Ishikawa (cell line): ENCODE measurements at regions not wholly inside any gene's neighbourhood (a gene's known extent, or its start where the extent isn't known, plus 50 kb on each side); places are given as distances from the start of the nearest gene placed in this dataset.
A peak's percentile ranks its signal among the peaks of the same experiment; 100 is the strongest.

Experiments used
- CEBPB ChIP-seq: IDR thresholded peaks from 2 replicates; pipeline ENCODE4 v1.6.1; 2012
- CREB1 ChIP-seq: IDR thresholded peaks from 2 replicates; pipeline ENCODE4 v1.6.1; 2012; ENCODE audit warnings: low read depth
- EGR1 ChIP-seq: IDR thresholded peaks from 2 replicates; pipeline ENCODE4 v1.6.1; 2012
- EP300 ChIP-seq: IDR thresholded peaks from 2 replicates; pipeline ENCODE4 v1.6.1; 2012; ENCODE audit warnings: borderline replicate concordance
- FOXM1 ChIP-seq: IDR thresholded peaks from 2 replicates; pipeline ENCODE4 v1.6.1; 2012; ENCODE audit warnings: low read depth, borderline replicate concordance
- MAX ChIP-seq: IDR thresholded peaks from 2 replicates; pipeline ENCODE4 v1.6.1; 2012
- NFIC ChIP-seq: IDR thresholded peaks from 2 replicates; pipeline ENCODE4 v1.6.1; 2012
- RAD21 ChIP-seq: IDR thresholded peaks from 2 replicates; pipeline ENCODE4 v1.6.1; 2012; ENCODE audit warnings: low read depth
- REST ChIP-seq: IDR thresholded peaks from 2 replicates; pipeline ENCODE4 v1.6.1; 2012; ENCODE audit warnings: low read depth, mild to moderate bottlenecking
- TAF1 ChIP-seq: IDR thresholded peaks from 2 replicates; pipeline ENCODE4 v1.6.1; 2012; ENCODE audit warnings: low read depth, mild to moderate bottlenecking
- TCF12 ChIP-seq: IDR thresholded peaks from 2 replicates; pipeline ENCODE4 v1.6.1; 2012; ENCODE audit warnings: low read depth
- TEAD4 ChIP-seq: IDR thresholded peaks from 2 replicates; pipeline ENCODE4 v1.6.1; 2012
- YY1 ChIP-seq: IDR thresholded peaks from 2 replicates; pipeline ENCODE4 v1.6.1; 2012; ENCODE audit warnings: low read depth
- ZBTB7A ChIP-seq: IDR thresholded peaks from 2 replicates; pipeline ENCODE4 v1.6.1; 2012; ENCODE audit warnings: low read depth
- TF ChIP-seq, protein P1 (sequence below): IDR thresholded peaks from 2 replicates; pipeline ENCODE4 v1.6.1; 2012

DNA sequence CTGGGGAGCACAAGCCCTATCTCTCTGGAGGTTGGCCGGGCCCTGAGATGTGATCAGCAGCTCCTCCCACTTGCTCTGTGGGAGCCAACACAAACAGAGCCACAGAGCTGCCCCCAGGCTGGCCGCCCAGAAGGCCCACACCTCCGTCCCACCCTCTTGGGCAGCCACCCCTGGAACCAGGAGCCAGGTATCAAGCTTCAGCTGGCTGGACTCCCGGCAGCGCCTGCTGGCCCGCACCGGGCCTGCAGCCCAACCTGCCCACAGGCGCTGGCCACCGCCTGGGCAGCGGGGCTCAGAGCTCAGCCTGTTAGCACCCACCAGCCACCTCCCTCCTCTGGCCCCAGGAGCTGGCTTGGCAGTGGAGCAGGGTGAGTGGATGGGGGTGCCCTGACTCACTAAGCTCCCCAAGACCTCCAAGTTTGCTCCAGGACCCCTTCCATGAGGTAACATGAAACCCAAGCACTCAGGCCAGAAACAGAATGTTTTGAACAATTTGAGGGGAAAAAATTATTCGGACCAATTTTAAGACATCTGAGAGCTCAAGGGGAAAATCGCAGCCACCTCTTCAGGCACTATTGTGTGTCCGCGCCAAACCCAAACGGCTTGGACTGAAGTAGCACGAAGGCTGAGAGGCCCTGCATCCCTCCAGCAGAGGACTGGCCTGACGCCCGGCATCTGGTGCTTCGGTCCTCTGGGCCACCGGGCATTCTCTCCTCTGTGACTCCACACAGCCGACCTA lies 450.8 kb downstream of the SOX6 start:
- TF ChIP-seq EGR1 (no peak), CREB1 (no peak), ZBTB7A (no peak), RAD21 (no peak), NFIC (peak; percentile 29; the same call in 1 of the 2 replicates), REST (no peak)
- TF ChIP-seq, protein P1, sequence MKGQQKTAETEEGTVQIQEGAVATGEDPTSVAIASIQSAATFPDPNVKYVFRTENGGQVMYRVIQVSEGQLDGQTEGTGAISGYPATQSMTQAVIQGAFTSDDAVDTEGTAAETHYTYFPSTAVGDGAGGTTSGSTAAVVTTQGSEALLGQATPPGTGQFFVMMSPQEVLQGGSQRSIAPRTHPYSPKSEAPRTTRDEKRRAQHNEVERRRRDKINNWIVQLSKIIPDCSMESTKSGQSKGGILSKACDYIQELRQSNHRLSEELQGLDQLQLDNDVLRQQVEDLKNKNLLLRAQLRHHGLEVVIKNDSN = no peak

GRCh38 chr11:15906481-15907035 lies 449.8 kb downstream of the SOX6 start:
- TF ChIP-seq RAD21 (no peak), EP300 (no peak), YY1 (no peak), CREB1 (no peak), FOXM1 (no peak), EGR1 (no peak)

DNA sequence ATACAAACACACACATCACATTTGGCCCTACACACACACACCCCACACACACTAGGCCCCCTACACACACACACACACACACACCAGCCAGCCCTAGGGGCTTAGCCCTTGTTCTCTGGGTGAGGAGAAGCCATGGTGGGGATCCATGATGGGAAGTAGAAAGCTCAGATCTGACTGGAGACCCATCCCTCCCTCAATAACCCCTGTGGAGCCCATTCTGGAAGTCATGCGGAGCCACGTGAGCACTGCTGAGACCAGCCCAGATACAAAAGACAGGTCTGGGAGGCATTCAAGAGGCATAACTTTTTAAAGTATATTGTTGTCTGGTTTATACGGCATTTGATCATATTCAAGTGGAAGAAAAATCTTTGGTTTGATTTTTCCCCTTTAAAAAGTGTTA lies 448.5 kb downstream of the SOX6 start:
- TF ChIP-seq MAX = no peak
- TF ChIP-seq EP300 = no peak
- TF ChIP-seq, protein P1 = no peak
- no peak for TF ChIP-seq RAD21
- TF ChIP-seq CREB1 = no peak
- no peak for TF ChIP-seq REST
- TF ChIP-seq TEAD4 = no peak
- no peak for TF ChIP-seq NFIC
- no peak for TF ChIP-seq TAF1
- no peak for TF ChIP-seq CEBPB

DNA sequence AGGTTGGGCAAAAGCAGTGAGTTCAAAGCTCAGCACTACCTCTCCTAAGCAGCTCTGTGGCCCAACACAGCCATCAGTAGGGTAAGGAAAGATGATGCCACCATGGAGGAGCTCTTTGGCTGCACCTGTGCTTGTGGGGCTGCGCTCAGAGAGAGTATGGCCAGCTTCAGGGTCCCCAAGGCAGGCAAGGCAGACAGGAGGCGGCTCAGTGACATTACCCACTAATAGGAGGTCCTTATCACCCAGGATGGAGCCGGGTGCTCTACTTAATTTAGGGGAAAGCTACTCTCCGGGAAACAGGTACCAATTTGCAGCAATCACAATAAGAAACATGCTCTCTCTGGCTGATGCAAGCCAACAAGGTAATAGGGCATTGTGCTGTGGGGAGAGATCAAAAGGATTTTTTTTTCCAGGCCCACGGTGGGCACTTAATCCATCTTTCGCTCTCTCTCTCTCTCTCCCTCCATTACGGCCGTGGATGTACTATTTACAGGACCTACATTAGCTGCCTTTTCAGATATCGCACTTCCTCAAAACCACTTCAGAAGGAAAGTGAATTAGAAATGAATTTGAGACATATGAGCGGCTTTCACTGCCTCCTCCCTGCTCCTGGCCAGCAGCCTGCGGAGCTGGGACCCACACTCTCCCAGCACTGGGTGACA lies 446.3 kb downstream of the SOX6 start:
- TF ChIP-seq NFIC (no peak), FOXM1 (no peak), TAF1 (no peak), RAD21 (no peak), YY1 (no peak), TEAD4 (no peak), TCF12 (no peak), CREB1 (no peak), REST (no peak)

DNA sequence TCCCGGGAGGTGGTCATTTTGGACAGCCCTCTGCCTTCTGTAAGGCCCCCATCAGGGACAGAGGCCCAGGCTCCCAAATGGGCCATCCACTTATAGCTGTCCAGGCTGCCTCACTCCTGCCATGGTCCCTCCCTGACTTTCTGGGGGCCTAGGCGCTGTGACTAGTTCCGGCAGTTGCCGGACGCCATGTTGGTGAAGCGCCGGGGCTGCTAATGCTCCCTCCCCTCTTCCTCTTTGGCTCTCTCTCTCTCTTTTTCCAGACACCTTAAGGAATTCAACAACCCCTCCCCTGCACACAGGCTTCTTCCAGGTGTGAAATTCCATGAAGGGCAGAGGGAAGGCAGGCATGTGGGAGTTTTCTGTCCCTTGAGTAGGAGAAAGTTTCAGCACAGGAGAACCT lies 445.6 kb downstream of the SOX6 start:
- no peak for TF ChIP-seq TEAD4
- TF ChIP-seq EGR1 = no peak
- no peak for TF ChIP-seq TAF1
- no peak for TF ChIP-seq MAX
- no peak for TF ChIP-seq CEBPB
- TF ChIP-seq, protein P1 = no peak
- no peak for TF ChIP-seq RAD21
- TF ChIP-seq EP300 = no peak
- no peak for TF ChIP-seq TCF12
- TF ChIP-seq REST = no peak
- TF ChIP-seq YY1 = no peak
- TF ChIP-seq ZBTB7A = no peak
- TF ChIP-seq NFIC = no peak
- TF ChIP-seq FOXM1 = no peak
